ENCODE measurements at regions not wholly inside any gene's neighbourhood (a gene's known extent, or its start where the extent isn't known, plus 50 kb on each side); places are given as distances from the start of the nearest gene placed in this dataset.

- TF ChIP-seq, protein P1, sequence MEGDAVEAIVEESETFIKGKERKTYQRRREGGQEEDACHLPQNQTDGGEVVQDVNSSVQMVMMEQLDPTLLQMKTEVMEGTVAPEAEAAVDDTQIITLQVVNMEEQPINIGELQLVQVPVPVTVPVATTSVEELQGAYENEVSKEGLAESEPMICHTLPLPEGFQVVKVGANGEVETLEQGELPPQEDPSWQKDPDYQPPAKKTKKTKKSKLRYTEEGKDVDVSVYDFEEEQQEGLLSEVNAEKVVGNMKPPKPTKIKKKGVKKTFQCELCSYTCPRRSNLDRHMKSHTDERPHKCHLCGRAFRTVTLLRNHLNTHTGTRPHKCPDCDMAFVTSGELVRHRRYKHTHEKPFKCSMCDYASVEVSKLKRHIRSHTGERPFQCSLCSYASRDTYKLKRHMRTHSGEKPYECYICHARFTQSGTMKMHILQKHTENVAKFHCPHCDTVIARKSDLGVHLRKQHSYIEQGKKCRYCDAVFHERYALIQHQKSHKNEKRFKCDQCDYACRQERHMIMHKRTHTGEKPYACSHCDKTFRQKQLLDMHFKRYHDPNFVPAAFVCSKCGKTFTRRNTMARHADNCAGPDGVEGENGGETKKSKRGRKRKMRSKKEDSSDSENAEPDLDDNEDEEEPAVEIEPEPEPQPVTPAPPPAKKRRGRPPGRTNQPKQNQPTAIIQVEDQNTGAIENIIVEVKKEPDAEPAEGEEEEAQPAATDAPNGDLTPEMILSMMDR (IDR thresholded peaks at IDR 0.05; ENCODE audit: extremely low read depth, insufficient read depth, missing control alignments) = no peak
- DNase-seq (ENCODE audit: low spot score) = no peak
- in situ Hi-C loops (cut with MboI; ENCODE audit: low pct_unique_long_range_greater_than_20kb, low sequenced_read_pairs, unreplicated experiment) = no loop called here
Measured at GRCh38 chr4:173935622-173936405, 347.7 kb downstream of the FBXO8 start.

GRCh38 chr4:173934933-173935620 is 348.4 kb downstream of the FBXO8 start:
- TF ChIP-seq, protein P1 (IDR thresholded peaks at IDR 0.05; ENCODE audit: extremely low read depth, insufficient read depth, missing control alignments) = no peak
- DNase-seq (ENCODE audit: low spot score) = no peak
- in situ Hi-C loops (cut with MboI; ENCODE audit: low pct_unique_long_range_greater_than_20kb, low sequenced_read_pairs, unreplicated experiment) = no loop called here

DNA sequence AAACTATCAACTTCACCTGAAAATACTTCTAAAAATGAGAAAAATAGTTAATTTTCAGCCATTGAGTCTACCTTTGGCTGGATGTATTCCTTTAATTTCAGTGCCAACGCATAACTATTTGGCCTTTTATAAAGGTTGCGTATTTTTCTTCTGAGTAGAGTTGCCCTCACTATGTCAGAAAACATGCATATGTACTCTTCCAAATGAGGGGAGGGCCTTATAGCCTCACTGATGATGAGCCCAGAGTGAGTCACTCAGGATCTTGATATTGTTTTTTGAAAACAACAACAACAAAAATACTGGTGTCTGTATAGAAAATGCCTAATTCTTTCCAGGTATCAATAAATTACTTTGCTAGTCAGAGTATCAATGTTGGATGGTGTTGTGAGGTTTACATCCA is 349.3 kb downstream of the FBXO8 start:
- TF ChIP-seq, protein P1 (IDR thresholded peaks at IDR 0.05; ENCODE audit: extremely low read depth, insufficient read depth, missing control alignments) = no peak
- in situ Hi-C loops (cut with MboI; ENCODE audit: low pct_unique_long_range_greater_than_20kb, low sequenced_read_pairs, unreplicated experiment) = no loop called here
- DNase-seq (ENCODE audit: low spot score) = no peak

- TF ChIP-seq, protein P1 (IDR thresholded peaks at IDR 0.05; ENCODE audit: extremely low read depth, insufficient read depth, missing control alignments) = no peak
- in situ Hi-C loops (cut with MboI; ENCODE audit: low pct_unique_long_range_greater_than_20kb, low sequenced_read_pairs, unreplicated experiment) = no loop called here
- no peak for DNase-seq (ENCODE audit: low spot score)
Measured at GRCh38 chr4:173932701-173933100, 350.8 kb downstream of the FBXO8 start.

DNA sequence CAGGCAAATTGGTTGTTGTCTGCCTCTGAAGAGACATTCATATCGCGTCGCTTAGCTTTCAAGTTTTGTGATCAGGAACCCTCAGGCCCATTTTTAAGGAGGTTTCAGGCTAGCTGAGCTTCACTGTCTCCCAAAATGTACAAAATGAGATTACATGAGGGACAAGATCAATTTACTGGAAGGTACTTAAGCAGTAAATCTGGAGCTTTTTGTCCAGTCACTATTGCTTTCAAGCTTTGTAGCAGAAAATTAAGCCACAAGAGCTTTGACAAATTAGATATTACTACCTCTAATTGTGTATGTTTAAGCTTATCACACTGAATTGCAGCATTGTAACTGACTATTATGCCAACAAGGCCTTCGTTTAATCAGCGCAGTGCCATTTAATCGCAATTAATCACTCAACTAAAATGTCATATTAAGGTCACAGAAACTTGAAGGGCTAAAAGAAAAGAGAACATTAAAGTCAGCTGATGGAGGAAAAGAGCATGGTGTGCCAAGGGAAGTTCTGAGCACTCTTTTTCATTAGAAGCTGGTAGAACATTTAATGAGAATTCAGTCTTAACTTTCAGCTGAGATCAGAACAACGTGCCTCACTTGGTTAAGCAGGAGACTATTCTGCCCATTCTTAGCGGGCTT is 353.0 kb downstream of the FBXO8 start:
- TF ChIP-seq, protein P1 (IDR thresholded peaks at IDR 0.05; ENCODE audit: extremely low read depth, insufficient read depth, missing control alignments) = no peak
- no peak for DNase-seq (ENCODE audit: low spot score)
- in situ Hi-C loops (cut with MboI; ENCODE audit: low pct_unique_long_range_greater_than_20kb, low sequenced_read_pairs, unreplicated experiment) = no loop called here

DNA sequence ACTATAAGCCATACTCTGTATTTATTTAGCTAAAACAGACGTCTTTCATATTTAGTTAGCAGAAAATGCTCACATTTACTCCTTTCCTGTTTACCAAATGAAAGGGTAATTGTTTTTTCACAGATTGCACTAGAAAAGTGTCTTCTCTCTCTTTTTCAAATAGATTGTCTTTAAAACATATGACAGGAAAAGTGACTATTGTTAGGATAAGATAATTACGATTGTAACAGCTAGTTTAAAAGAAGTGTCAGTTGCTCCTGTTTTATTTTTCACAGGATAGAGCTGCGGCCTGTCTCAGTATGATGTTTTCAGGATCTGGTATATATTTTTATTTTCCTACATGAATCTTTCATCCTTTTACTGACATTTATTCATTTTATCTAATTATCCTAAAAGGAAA is 353.5 kb downstream of the FBXO8 start:
- DNase-seq (ENCODE audit: low spot score) = no peak
- TF ChIP-seq, protein P1 (IDR thresholded peaks at IDR 0.05; ENCODE audit: extremely low read depth, insufficient read depth, missing control alignments) = no peak
- in situ Hi-C loops (cut with MboI; ENCODE audit: low pct_unique_long_range_greater_than_20kb, low sequenced_read_pairs, unreplicated experiment) = no loop called here
